Esophagus (tissue), 2 donors: ENCODE measurements at regions not wholly inside any gene's neighbourhood (a gene's known extent, or its start where the extent isn't known, plus 50 kb on each side); places are given as distances from the start of the nearest gene placed in this dataset.
"Not testable (repeated sequence)": the region's sequence is repeated elsewhere in the genome, so short reads cannot be mapped to it uniquely, and the experiment has no call there.

ENCODE experiments used
- H3K27ac ChIP-seq, 2 donors: one replicate each; pipeline ENCODE4 v1.5.1; 2013; ENCODE audit warnings: low read depth in 2 of 2, mild to moderate bottlenecking in 2 of 2, inconsistent platforms in 1 of 2, low read length in 1 of 2, moderate library complexity in 1 of 2
- H3K27me3 ChIP-seq, 2 donors: one replicate each; pipeline ENCODE4 v1.6.1; 2013; ENCODE audit warnings: low read length in 2 of 2, control low read depth in 1 of 2, mild to moderate bottlenecking in 1 of 2; ENCODE audit not compliant: insufficient read depth in 2 of 2, control insufficient read depth in 1 of 2
- H3K36me3 ChIP-seq, 2 donors: one replicate each; pipeline ENCODE4 v1.6.1; 2013; ENCODE audit warnings: low read length in 1 of 2; ENCODE audit not compliant: control insufficient read depth in 2 of 2, insufficient read depth in 2 of 2
- H3K4me1 ChIP-seq, 2 donors: one replicate each; pipeline ENCODE4 v1.6.1; 2013; ENCODE audit warnings: low read length in 1 of 2; ENCODE audit not compliant: control insufficient read depth in 2 of 2, insufficient read depth in 2 of 2
- H3K4me3 ChIP-seq, 2 donors: one replicate each; pipeline ENCODE4 v1.5.1; 2013; ENCODE audit warnings: low read length in 2 of 2, mild to moderate bottlenecking in 2 of 2, low read depth in 1 of 2, moderate library complexity in 1 of 2
- H3K9me3 ChIP-seq, 2 donors: one replicate each; pipeline ENCODE4 v1.6.1; 2013; ENCODE audit warnings: mild to moderate bottlenecking in 2 of 2, low read depth in 1 of 2, low read length in 1 of 2, moderate library complexity in 1 of 2; ENCODE audit not compliant: control insufficient read depth in 2 of 2, insufficient read depth in 1 of 2
- WGBS, 2 donors: extraction: QIAGEN DNeasy Blood & Tissue Kit; methylation state at CpG; one replicate each; pipeline ENCODE4 v1.1.7; 2013; 5-methylcytosine and 5-hydroxymethylcytosine counted together
- donor health status: healthy with polysubstance abuse.
- donor health status: Bipolar disorder and iron deficiency.

DNA sequence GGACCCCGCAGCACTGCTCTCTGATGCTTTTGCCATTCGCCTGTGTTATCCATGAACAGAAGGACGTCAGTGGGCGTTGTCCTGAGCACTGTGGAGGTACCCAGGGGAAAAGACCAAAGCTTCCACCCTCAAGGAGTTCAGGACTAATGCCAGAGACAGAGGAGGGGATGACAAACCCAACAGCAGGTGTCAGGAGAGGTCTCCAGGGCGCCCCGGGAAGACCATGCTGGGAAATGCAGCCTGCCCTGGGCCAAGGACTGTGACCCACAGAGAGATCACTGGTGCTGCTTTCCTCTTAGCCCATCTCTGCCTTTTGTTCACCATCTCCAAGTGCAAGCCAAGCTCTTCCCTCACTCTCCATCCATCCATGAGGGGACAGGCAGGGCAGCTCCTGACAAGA is 166.8 kb upstream of the PFKP start:
- 81% methylated on average over 6 of the region's 6 CpGs for WGBS, 2 donors
- Histone ChIP-seq H3K4me3 (no peak overlapping the region), H3K4me1 (no peaks in the 10 kb centered on the region)

DNA sequence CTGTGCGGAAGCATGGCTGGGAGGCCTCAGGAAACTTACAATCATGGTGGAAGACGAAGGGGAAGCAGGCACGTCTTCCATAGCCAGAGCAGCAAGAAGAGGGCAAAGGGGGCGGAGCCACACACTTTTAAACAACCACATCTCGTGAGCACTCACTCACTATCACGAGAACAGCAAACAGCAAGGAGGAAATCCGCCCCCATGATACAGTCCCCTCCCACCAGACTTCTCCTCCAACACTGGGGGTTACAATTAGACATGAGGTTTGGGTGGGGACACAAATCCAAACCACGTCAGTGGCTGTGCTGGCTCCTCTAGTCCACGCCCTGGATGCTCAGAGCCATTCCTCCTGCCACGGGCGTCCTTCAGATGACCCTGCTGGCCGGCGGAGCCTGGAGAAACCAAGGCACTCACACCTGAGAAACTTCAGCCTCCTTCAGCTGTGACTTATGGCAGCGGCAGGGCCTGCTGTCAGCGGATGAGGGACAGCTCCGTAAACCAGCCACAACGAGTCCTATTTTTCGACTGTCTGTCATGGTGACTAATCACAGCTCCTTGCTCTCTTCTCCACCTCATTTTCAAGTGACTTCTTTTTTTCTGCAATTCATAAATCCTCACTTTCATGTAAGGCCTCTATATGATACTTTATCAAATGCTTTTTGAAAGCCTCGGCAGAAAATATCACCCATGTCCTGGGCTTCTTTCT is 167.9 kb upstream of the PFKP start:
- Histone ChIP-seq H3K9me3 (no peaks in the 10 kb centered on the region), H3K4me3 (no peak overlapping the region), H3K36me3 (no peaks in the 10 kb centered on the region), H3K4me1 (no peaks in the 10 kb centered on the region), H3K27me3 (no peaks in the 10 kb centered on the region), H3K27ac (no peak overlapping the region)
- 82 to 84% methylated on average over 19 of the region's 19 CpGs for WGBS, 2 donors

More for the DNA sequence above, 166.8 kb upstream of the PFKP start:
- Histone ChIP-seq H3K27me3 (no peaks in the 10 kb centered on the region), H3K9me3 (no peaks in the 10 kb centered on the region), H3K36me3 (no peaks in the 10 kb centered on the region), H3K27ac (no peak overlapping the region)

DNA sequence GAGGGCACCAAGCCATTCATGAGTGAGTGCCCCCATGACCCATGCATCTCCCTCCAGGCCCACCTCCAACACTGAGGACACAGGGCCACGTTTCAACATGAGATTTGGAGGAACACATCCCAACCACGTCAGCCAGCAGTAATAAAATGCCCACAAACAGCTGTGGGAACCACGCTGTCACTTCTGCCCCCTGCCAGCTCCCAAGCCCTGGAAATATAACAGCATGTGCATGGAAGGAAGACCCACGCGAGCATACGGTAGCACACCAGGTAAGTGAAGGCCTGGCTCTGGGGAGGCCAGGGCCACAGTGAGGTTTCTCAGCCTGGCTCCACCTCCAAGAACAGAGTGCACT is 168.9 kb upstream of the PFKP start:
- no peaks in the 10 kb centered on the region for H3K9me3 ChIP-seq
- no peak overlapping the region for H3K4me3 ChIP-seq
- 84% methylated on average over 6 of the region's 6 CpGs for WGBS, 2 donors
- H3K27ac ChIP-seq = no peak overlapping the region
- H3K4me1 ChIP-seq = no peaks in the 10 kb centered on the region
- no peaks in the 10 kb centered on the region for H3K36me3 ChIP-seq
- no peaks in the 10 kb centered on the region for H3K27me3 ChIP-seq

DNA sequence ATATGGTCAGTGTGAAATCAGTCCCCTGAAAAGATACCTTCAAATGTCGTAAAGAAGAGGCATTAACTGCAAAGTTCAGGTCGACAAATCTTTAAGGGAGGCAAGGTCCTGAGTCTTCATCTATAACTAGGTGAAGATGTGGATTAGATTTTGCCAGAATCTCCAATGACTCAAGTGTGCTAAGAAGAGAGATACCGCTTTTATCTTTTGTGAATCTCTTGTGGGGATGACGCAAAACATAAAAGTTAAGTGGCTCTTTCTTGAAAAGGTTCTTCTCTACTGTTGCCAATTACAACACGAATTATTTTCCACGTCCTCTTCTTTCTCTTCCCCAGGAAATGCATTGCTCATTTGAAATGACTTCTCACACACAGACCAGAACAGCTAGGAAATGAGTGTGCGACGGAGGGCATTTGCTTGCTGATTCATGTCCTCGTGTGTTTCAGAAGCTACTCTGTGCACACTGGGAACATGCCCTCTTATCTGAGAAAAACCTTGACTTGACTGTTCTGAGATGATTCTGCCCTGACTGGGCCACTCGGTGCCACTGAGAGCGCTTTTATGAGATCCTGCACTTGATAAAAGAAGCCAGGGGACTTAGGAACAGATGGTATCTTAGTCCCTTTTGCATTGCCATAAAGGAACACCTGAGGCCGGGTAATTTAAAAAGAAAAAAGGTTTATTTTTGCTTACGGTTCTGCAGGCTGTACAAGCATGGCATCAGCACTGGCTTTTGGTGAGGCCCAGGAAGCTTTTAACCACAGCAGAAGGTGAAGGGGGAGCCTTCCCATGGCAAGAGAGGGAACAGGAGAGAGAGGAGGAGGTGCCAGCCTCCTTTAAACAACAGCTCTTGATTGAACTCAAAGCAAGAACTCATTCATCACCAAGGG is 169.5 kb upstream of the PFKP start:
- no peaks in the 10 kb centered on the region for H3K27me3 ChIP-seq
- H3K4me3 ChIP-seq = no peak overlapping the region
- no peaks in the 10 kb centered on the region for H3K9me3 ChIP-seq
- WGBS, 2 donors = 62 to 69% methylated on average over 13 of the region's 13 CpGs
- no peak overlapping the region for H3K27ac ChIP-seq
- no peaks in the 10 kb centered on the region for H3K36me3 ChIP-seq
- no peaks in the 10 kb centered on the region for H3K4me1 ChIP-seq

DNA sequence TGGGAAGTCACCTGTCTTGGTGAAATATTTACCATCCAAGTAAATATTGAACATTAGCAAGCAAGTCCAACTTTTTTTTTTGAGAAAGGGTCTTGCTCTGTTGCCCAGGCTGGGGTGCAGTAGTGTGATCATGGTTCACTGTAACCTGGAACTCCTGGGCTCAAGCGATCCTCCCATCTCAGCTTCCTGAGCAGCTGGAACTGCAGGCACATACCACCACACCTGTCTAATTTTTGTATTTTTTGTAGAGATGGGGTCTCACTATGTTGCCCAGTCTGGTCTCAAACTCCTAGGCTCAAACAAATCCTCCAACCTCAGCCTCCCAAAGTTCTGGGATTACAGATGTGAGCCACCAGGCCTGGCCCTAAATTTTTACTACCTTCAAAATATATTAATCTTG is 171.0 kb upstream of the PFKP start:
- H3K27me3 ChIP-seq, H3K27ac ChIP-seq, H3K4me3 ChIP-seq, H3K4me1 ChIP-seq, H3K36me3 ChIP-seq, H3K9me3 ChIP-seq: not testable (repeated sequence)
- 93 to 94% methylated on average over 1 of the region's 1 CpG for WGBS, 2 donors

DNA sequence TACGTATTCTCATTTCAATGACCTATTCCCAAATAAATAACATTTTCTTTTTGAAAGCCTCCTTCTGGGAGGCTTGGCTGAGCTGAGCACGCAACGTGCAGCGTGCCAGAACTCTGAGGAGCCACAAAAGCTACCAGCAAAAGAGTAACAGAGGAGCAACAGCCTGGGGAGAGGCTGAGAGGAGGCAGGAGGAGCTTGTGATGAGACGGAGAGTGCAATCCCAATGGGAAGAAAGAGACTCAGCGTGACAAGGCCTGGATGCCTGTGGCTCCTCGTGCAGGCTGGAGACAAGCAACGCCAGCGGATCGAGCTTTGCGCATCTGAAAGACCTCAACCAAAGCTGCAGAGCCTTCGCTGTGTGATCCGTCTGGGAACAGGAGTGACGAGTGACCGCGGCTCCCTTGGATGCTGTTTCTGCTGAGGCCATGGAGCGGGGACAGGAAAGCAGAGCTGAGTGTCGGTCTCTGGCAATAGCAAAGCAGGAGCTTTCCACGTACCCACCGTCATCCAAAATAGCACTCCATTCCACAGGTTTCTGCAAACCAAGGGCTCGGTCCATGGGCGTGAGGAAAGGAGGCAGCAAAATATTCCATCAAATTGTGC is 171.7 kb upstream of the PFKP start:
- no peak overlapping the region for H3K4me3 ChIP-seq
- H3K4me1 ChIP-seq = no peaks in the 10 kb centered on the region
- 71 to 74% methylated on average over 22 of the region's 22 CpGs for WGBS, 2 donors
- H3K27me3 ChIP-seq = no peaks in the 10 kb centered on the region
- no peaks in the 10 kb centered on the region for H3K9me3 ChIP-seq
- H3K27ac ChIP-seq = no peak overlapping the region
- no peaks in the 10 kb centered on the region for H3K36me3 ChIP-seq

DNA sequence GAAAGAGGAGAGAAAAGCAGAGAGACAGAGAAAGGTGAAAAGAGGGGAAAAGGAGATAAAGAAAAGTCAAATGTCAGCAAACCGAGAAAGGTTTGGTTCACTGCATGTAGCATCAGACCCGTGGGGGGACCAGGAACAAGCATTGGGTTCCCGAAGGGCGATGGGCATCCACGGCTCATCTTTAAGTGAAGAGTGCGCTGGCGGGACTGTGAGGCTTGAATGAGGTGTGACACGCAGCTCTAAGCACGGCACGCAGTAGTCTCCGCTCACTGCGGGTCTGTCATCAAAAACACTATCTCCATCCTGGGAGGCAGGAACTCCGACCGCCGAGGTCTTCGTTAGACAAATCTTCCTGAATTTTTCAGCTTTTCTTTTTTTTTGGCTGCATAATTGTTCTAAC is 173.4 kb upstream of the PFKP start:
- WGBS, 2 donors = 91 to 92% methylated on average over 16 of the region's 16 CpGs
- Histone ChIP-seq H3K27me3 (no peaks in the 10 kb centered on the region), H3K36me3 (no peaks in the 10 kb centered on the region), H3K4me1 (no peaks in the 10 kb centered on the region), H3K27ac (no peak overlapping the region), H3K4me3 (no peak overlapping the region), H3K9me3 (no peaks in the 10 kb centered on the region)

DNA sequence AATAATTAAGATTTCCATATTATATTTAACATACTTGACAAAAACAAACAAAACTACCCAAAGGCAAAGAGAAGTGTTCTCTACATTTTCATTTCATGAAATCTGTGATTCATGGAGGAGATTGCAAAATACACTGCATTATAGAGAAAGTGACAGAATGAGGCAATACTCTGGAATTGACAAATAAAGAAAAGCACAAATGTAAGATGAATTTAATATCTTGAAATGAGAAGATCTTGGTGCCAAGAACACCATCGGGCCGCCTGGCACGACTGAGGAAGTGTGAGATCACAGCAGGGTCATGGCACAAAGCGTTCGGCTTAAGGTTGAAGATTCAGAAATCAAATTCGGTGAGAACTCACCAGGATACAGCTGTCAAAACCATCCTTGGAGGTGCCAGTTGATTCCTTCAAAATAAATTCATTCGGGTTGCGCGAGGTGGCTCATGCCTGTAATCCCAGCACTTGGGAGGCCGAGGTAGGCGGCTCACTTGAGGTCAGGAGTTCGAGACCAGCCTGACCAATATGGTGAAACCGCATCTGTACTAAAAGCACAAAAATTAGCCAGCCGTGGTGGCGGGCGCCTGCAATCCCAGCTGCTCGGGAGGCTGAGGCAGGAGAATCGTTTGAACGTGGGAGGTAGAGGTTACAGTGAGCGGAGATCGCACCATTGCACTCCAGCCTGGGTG is 174.0 kb upstream of the PFKP start:
- no peaks in the 10 kb centered on the region for H3K9me3 ChIP-seq
- no peaks in the 10 kb centered on the region for H3K27me3 ChIP-seq
- no peaks in the 10 kb centered on the region for H3K36me3 ChIP-seq
- no peak overlapping the region for H3K4me3 ChIP-seq
- 92 to 93% methylated on average over 21 of the region's 21 CpGs for WGBS, 2 donors
- H3K27ac ChIP-seq = no peak overlapping the region
- H3K4me1 ChIP-seq = no peaks in the 10 kb centered on the region

DNA sequence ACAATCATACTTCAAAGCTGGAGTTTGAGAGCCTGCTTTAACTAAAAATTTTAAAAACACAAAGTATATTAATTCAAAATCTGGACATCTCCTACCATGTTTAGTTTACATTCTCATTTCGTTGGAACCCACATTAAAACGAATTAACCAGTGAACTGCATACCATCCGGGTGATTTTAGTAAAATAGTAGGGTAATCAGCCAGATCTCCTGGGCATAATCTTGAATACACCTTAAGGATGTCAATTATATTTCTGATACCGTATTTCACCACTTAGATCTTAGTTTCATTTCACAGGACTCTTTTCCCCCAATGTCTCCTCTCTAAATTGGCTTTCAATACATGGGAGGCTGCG is 175.6 kb upstream of the PFKP start:
- no peaks in the 10 kb centered on the region for H3K27me3 ChIP-seq
- 81 to 82% methylated on average over 5 of the region's 5 CpGs for WGBS, 2 donors
- H3K9me3 ChIP-seq = no peaks in the 10 kb centered on the region
- H3K4me3 ChIP-seq = no peak overlapping the region
- H3K4me1 ChIP-seq = no peaks in the 10 kb centered on the region
- no peaks in the 10 kb centered on the region for H3K36me3 ChIP-seq
- H3K27ac ChIP-seq = no peak overlapping the region
